Lung (tissue), 11 donors: ENCODE measurements at regions not wholly inside any gene's neighbourhood (a gene's known extent, or its start where the extent isn't known, plus 50 kb on each side); places are given as distances from the start of the nearest gene placed in this dataset.

ENCODE experiments used
- ATAC-seq: fragments of 200-7000 bp; cut with Tn5 transposase; one replicate; pipeline ENCODE4 v1.9.1; 2020; ENCODE audit warnings: moderate number of reproducible peaks; ENCODE audit not compliant: insufficient read depth, low FRiP score
- DNase-seq, 3 donors: peaks; one replicate each; pipeline ENCODE4 v3.0.0-alpha.2; 2013 to 2017
- H3K27ac ChIP-seq, 2 donors: one replicate each; pipeline ENCODE4 v1.5.1; 2013; ENCODE audit warnings: mild to moderate bottlenecking in 2 of 2, moderate library complexity in 2 of 2, control low read depth in 1 of 2, inconsistent platforms in 1 of 2, low read depth in 1 of 2, low read length in 1 of 2
- H3K27me3 ChIP-seq, 3 donors: one replicate each; pipeline ENCODE4 v1.5.1; 2013; ENCODE audit warnings: low read length in 2 of 3; ENCODE audit not compliant: control insufficient read depth in 3 of 3, insufficient read depth in 3 of 3
- H3K36me3 ChIP-seq, 4 donors: one replicate each; pipeline ENCODE4 v1.5.1; 2013; ENCODE audit warnings: low read length in 4 of 4, mild to moderate bottlenecking in 1 of 4, moderate library complexity in 1 of 4; ENCODE audit not compliant: control insufficient read depth in 4 of 4, insufficient read depth in 4 of 4
- H3K4me1 ChIP-seq, 5 donors: one replicate each; pipeline ENCODE4 v1.5.1; 2013; ENCODE audit warnings: low read length in 5 of 5, mild to moderate bottlenecking in 2 of 5, moderate library complexity in 1 of 5; ENCODE audit not compliant: control insufficient read depth in 5 of 5, insufficient read depth in 5 of 5
- H3K4me3 ChIP-seq: one replicate; pipeline ENCODE4 v1.5.1; 2013; ENCODE audit warnings: mild to moderate bottlenecking, control low read depth, moderate library complexity
- H3K9ac ChIP-seq, 2 donors: one replicate each; pipeline ENCODE4 v1.5.1; 2013; ENCODE audit warnings: low read length in 2 of 2, control low read depth in 1 of 2; ENCODE audit not compliant: insufficient read depth in 1 of 2
- H3K9me3 ChIP-seq, 4 donors: one replicate each; pipeline ENCODE4 v1.5.1; 2013; ENCODE audit warnings: low read length in 3 of 4, mild to moderate bottlenecking in 1 of 4, moderate library complexity in 1 of 4; ENCODE audit not compliant: control insufficient read depth in 4 of 4, insufficient read depth in 3 of 4
- CTCF ChIP-seq: IDR thresholded peaks from 2 replicates; pipeline ENCODE4 v1.5.1; 2012; ENCODE audit warnings: mild to moderate bottlenecking; ENCODE audit errors: control extremely low read depth, extremely low read depth
- WGBS, 2 donors: extraction: QIAGEN DNeasy Blood & Tissue Kit; methylation state at CpG; one replicate each; pipeline ENCODE4 v1.1.7; 2013; 5-methylcytosine and 5-hydroxymethylcytosine counted together
- donor health status: control.
- donor health status: control.
- donor health status: Bipolar disorder and iron deficiency.
- donor health status: healthy.
- donor health status: DM: yes; HTN: yes; CAD: no.

- H3K9me3 ChIP-seq = no peaks in the 10 kb centered on the region
- ATAC-seq (no peak), DNase-seq (peak; percentile 76 to 82 (median 78))
- no peak for TF ChIP-seq CTCF
- no peak overlapping the region for H3K4me3 ChIP-seq
- H3K27ac ChIP-seq = no peak overlapping the region
- WGBS, 2 donors = 61 to 81% methylated on average over 4 of the region's 4 CpGs
- peaks cover 0 to 10% (median 7%) of the 10 kb centered on the region in 5 donors for H3K4me1 ChIP-seq
- H3K27me3 ChIP-seq = no peaks in the 10 kb centered on the region
- no peak overlapping the region for H3K9ac ChIP-seq
- H3K36me3 ChIP-seq = no peaks in the 10 kb centered on the region
Observed at GRCh38 chr12:105920161-105920684, 218.5 kb downstream of the NUAK1 start.

GRCh38 chr12:105921055-105921454 is 217.7 kb downstream of the NUAK1 start:
- no peak for DNase-seq
- Histone ChIP-seq H3K4me1 (peaks cover 0 to 10% (median 7%) of the 10 kb centered on the region in 5 donors), H3K4me3 (no peak overlapping the region), H3K9me3 (no peaks in the 10 kb centered on the region), H3K27ac (no peak overlapping the region), H3K27me3 (no peaks in the 10 kb centered on the region), H3K36me3 (no peaks in the 10 kb centered on the region), H3K9ac (no peak overlapping the region)
- WGBS, 2 donors = 80 to 88% methylated on average over 1 of the region's 1 CpG
- TF ChIP-seq CTCF = no peak
- ATAC-seq = no peak

DNA sequence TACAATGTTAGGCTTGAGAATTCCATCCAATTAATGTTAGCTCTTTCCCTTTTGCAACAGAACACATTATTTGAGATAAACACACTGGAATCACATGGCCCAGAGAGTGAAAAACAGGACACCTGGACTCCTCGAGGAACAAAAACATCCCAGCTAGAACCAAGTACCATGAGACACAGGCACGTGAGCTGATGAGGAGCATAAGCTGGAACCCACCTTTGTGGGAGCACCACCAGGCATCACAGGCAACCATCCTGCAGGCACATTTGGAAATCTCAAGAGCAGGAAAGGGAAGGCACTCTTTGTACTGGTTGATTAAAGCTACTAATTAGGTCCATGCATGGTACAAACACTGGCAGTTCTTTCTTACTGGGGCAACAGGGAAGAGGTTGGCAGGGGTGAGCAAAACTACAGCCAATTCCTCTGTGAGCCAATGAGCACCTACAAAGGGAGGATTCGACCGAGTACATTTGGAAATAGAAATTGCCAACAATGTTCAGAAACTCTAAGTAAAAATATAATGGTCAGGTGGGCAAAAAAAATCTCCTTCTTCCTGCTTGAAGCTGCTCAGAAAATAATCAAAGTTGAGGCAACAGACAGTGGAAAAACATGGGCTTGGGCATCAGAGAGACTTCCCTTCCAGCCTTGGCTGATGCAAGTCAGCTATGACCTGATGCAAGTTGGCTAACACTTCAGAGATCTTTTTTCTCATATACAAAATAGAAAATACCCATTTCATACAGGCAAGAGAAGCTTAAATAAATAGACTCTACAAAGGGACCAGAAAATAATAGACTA is 216.7 kb downstream of the NUAK1 start:
- no peak for ATAC-seq
- no peak for TF ChIP-seq CTCF
- Histone ChIP-seq H3K27ac (peak overlapping the region in 1 of 2 donors; percentile 76), H3K9ac (no peak overlapping the region), H3K4me3 (no peak overlapping the region), H3K9me3 (no peaks in the 10 kb centered on the region), H3K4me1 (peaks cover 0 to 10% (median 7%) of the 10 kb centered on the region in 5 donors), H3K36me3 (no peaks in the 10 kb centered on the region), H3K27me3 (no peaks in the 10 kb centered on the region)
- 91 to 92% methylated on average over 4 of the region's 4 CpGs for WGBS, 2 donors
- DNase-seq = no peak
